ENCODE measurements at regions not wholly inside any gene's neighbourhood (a gene's known extent, or its start where the extent isn't known, plus 50 kb on each side); places are given as distances from the start of the nearest gene placed in this dataset.
"Not testable (repeated sequence)": the region's sequence is repeated elsewhere in the genome, so short reads cannot be mapped to it uniquely, and the experiment has no call there.

DNA sequence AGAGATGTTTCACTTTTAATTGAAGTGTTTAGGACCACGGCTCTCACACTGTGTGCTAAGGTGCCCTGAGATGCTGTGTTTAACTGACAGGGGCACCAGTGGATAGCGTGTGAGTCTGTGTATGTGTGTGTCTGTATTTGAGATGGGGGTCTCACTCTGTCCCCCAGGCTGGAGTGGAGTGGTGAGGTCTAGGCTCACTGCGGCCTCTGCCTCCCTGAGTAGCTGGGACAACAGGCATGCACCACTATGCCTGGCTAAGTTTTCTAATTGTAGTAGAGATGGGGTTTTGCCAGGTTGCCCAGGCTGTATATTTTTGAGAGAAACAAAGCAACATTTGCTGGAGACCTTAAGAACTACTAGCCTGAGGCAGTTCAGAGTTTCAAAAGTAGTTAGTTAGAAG is 80.6 kb upstream of the ZNF337 start:
- not testable (repeated sequence) for H3K36me3 Mint-ChIP-seq (ENCODE audit: low read depth); H3K27me3 Mint-ChIP-seq (ENCODE audit: low read depth, poor library complexity); H3K4me3 Mint-ChIP-seq; H3K27ac Mint-ChIP-seq; H3K4me1 Mint-ChIP-seq; H3K9me3 Mint-ChIP-seq; DNase-seq

DNA sequence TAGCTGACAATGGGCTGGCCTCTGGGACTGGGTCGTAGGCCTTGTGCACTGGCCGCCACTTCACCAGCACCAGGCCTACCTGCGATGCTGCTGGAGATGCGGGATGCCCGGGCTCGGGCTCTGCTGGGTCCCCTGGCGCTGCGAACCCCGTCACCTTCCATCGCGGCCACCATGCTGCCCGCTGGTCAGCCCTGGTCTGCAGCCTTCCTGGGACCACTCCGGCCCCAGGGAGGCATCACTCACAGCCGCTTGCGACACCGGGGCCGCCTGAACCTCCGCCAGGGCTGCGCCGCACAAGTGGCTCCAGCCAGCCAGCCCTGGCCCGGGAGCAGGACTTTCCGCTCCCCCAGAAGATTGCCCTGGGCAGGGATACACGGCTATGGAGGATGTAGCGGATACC is 78.1 kb upstream of the ZNF337 start:
- not testable (repeated sequence) for H3K36me3 Mint-ChIP-seq (ENCODE audit: low read depth); H3K9me3 Mint-ChIP-seq; H3K4me1 Mint-ChIP-seq; DNase-seq; H3K27me3 Mint-ChIP-seq (ENCODE audit: low read depth, poor library complexity); H3K4me3 Mint-ChIP-seq; H3K27ac Mint-ChIP-seq

DNA sequence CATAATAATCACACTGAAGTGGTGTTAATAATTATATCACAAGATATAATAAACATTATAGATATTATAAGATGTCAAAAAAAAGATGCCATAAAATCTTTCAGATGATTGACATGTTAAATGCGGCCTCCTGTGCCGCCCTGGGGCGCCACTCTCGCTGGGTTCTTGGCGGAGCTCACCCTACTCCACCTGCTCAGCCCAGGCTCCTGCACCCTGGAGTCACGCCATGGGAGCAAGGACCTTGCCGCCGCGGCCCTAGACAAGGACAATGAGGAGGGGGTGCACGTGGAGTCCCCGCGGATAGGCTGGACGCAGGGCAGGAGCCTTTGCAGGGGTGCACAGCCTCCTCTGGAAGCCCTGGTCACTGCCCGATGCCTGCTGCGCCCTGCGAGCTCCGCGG is 77.5 kb upstream of the ZNF337 start:
- H3K4me1 Mint-ChIP-seq; H3K4me3 Mint-ChIP-seq; DNase-seq; H3K27me3 Mint-ChIP-seq (ENCODE audit: low read depth, poor library complexity); H3K27ac Mint-ChIP-seq; H3K9me3 Mint-ChIP-seq; H3K36me3 Mint-ChIP-seq (ENCODE audit: low read depth): not testable (repeated sequence)

DNA sequence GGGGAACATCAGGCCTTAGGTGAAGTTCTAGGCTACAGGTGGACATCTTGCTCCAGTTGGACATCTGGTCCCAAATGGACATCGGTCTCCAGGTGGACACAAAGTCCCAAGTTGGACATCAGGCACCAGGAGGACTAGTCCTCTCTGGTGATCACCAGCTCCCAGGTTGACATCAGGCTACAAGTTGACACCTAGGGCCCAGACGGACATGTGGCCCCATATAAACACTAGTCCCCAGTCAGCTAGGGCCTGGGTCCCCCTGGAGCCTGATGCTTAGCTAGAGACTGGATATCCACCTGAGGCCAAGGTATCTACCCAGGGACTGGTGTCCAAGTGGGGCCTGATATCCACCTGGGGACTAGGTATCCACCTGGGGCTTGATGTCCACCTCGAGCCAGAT is 75.8 kb upstream of the ZNF337 start:
- H3K27ac Mint-ChIP-seq; H3K9me3 Mint-ChIP-seq; H3K4me3 Mint-ChIP-seq; H3K36me3 Mint-ChIP-seq (ENCODE audit: low read depth); DNase-seq; H3K4me1 Mint-ChIP-seq; H3K27me3 Mint-ChIP-seq (ENCODE audit: low read depth, poor library complexity): not testable (repeated sequence)

DNA sequence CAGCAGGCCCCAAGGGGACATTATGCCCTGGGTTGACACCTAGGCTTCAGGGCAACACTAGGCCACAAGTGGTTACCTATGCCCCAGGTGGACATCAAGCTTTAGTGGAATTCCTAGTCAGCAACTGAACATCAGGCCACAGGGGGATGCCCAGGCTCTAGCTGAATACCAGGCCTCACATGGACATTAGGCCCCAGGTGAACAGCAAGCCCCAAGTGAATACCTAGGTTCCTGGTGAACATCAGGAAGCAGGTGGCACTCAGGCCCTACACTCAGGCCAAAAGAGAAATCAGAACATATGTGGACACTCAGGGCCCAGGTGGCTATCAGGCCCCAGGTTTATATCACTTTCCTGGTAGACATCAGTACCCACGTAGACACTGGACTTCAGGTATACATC is 75.2 kb upstream of the ZNF337 start:
- not testable (repeated sequence) for H3K36me3 Mint-ChIP-seq (ENCODE audit: low read depth)

DNA sequence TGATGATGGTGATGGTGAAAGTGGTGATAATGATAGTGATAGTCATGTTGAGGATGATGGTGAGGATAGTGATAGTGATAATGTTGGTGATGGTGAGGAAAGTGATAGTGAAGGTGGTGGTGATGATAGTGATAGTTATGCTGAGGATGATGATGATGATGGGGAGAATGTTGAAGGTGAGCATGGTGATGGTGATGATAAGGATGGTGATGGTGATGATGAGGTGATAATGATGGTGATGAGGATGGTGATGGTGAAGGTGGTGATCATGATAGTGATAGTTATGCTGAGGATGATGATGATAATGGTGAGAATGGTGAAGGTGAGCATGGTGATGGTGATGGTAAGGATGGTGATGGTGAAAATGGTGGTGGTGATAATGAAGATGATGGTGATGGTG is 64.9 kb upstream of the ZNF337 start:
- DNase-seq: no peak
- no peaks in the 10 kb centered on the region for H3K9me3 Mint-ChIP-seq
- H3K27ac Mint-ChIP-seq: no peak overlapping the region
- no peak overlapping the region for H3K4me3 Mint-ChIP-seq
- H3K4me1 Mint-ChIP-seq: no peaks in the 10 kb centered on the region
- H3K27me3 Mint-ChIP-seq (ENCODE audit: low read depth, poor library complexity): no peaks in the 10 kb centered on the region
- TF ChIP-seq, protein P1, sequence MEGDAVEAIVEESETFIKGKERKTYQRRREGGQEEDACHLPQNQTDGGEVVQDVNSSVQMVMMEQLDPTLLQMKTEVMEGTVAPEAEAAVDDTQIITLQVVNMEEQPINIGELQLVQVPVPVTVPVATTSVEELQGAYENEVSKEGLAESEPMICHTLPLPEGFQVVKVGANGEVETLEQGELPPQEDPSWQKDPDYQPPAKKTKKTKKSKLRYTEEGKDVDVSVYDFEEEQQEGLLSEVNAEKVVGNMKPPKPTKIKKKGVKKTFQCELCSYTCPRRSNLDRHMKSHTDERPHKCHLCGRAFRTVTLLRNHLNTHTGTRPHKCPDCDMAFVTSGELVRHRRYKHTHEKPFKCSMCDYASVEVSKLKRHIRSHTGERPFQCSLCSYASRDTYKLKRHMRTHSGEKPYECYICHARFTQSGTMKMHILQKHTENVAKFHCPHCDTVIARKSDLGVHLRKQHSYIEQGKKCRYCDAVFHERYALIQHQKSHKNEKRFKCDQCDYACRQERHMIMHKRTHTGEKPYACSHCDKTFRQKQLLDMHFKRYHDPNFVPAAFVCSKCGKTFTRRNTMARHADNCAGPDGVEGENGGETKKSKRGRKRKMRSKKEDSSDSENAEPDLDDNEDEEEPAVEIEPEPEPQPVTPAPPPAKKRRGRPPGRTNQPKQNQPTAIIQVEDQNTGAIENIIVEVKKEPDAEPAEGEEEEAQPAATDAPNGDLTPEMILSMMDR (IDR thresholded peaks at IDR 0.05): no peak
- H3K36me3 Mint-ChIP-seq (ENCODE audit: low read depth): no peaks in the 10 kb centered on the region

More for the DNA sequence above, 75.2 kb upstream of the ZNF337 start:
- not testable (repeated sequence) for DNase-seq; H3K4me1 Mint-ChIP-seq; H3K9me3 Mint-ChIP-seq; H3K27ac Mint-ChIP-seq; H3K4me3 Mint-ChIP-seq; H3K27me3 Mint-ChIP-seq (ENCODE audit: low read depth, poor library complexity)

DNA sequence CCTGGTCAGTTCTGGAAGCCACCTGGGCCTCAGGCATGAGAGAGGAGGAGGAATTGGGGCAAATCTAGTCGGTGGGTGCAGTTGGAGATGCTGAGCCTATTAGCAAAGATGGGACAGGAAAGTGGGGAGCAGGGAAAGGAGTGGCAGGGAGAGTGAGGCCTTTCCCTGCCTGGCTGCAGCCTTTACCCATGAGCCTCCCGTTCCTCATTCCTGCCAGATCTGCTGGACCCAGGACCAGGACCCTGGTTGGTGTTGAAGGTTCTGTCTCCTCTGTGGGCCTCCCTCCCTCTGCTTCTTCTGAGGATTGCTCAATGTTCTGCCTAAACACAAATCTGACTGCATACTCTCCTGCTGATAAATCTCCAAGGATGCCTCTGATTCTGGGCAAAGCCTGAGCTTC is 64.4 kb upstream of the ZNF337 start:
- H3K27ac Mint-ChIP-seq; H3K9me3 Mint-ChIP-seq; H3K4me3 Mint-ChIP-seq; H3K4me1 Mint-ChIP-seq; H3K36me3 Mint-ChIP-seq (ENCODE audit: low read depth); DNase-seq; H3K27me3 Mint-ChIP-seq (ENCODE audit: low read depth, poor library complexity): not testable (repeated sequence)

DNA sequence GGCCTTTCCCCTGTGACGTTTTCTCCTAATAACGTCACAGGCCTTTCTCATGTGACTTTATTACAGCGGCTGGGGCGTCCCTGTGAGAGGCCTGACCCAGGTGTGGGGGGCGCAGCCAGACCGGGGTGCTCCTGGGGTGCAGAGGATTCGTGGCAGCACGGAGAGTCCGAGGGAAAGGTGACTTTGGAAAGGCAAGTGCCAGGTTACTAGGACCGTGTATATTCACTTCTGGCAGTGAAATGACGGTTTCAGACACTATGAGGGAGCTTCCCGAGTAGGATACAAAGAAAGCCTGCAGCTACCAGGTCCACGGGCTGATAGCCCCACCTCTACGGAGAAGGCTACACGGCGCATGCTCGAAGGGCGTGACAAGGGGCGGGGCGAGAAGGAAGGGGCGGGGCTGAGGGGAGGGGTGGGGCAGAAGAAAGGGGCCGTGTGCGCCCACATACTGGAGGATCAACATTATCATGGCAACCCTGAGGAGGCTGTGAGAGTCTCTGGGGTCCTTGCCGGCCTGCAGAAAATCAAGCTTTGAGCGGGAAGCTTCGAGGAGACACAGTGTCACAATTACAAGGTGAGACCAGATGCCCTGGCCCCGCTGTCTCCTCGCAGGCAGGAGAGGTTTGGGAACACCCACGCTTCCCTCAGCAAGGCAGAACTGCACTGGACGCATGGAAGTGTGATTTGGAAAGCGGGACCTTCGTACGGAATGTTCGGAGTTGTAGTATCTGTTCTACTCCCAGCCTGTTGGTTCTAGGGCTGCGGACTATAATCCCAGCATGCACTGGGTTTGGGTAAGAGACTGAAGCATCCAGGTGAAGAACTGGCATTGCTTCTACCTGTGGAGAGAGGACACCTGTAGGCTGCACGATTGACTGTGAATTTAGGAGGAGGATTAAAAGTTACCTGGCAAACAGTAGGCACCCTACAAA is 54.4 kb upstream of the ZNF337 start:
- TF ChIP-seq, protein P1 (IDR thresholded peaks at IDR 0.05): no peak
- peak overlapping the region; percentile 55 for H3K4me3 Mint-ChIP-seq
- peaks cover 4% of the 10 kb centered on the region for H3K27me3 Mint-ChIP-seq (ENCODE audit: low read depth, poor library complexity)
- no peak for DNase-seq
- no peaks in the 10 kb centered on the region for H3K36me3 Mint-ChIP-seq (ENCODE audit: low read depth)
- no peaks in the 10 kb centered on the region for H3K9me3 Mint-ChIP-seq
- no peaks in the 10 kb centered on the region for H3K4me1 Mint-ChIP-seq
- H3K27ac Mint-ChIP-seq: no peak overlapping the region

DNA sequence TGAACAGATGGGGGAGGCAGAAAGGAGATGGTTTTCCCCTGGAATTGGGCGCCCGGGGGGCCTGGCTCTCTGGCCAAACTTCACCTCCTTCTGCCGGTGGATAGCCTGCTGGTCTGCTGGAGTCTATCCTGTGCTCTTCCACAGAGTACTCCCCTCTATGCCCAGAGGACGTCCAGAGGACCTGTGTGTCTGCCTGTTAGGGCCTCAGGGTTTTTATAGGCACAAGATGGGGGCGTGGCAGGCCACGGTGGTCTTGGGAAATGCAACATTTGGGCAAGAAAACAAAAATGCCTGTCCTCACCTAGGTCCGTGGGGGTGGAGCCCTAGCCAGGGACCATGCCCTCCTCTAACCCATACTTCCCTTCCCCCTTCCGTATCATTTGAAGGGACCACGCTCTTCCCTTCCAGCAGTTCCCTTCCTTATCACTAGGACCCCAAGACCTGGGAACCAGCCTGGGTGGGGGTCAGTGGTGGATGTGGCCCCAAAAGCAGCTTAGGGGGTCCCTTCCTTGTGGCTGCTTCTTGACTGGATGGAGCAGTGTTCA is 53.6 kb upstream of the ZNF337 start:
- Mint-ChIP-seq H3K9me3 (no peaks in the 10 kb centered on the region), H3K27ac (no peak overlapping the region), H3K4me3 (no peak overlapping the region), H3K36me3 (ENCODE audit: low read depth) (no peaks in the 10 kb centered on the region), H3K27me3 (ENCODE audit: low read depth, poor library complexity) (peaks cover 4% of the 10 kb centered on the region), H3K4me1 (no peaks in the 10 kb centered on the region)
- DNase-seq: no peak
- TF ChIP-seq, protein P1 (IDR thresholded peaks at IDR 0.05): no peak

Data from nephron progenitor cell (in vitro differentiated cells).